GM23248 (cell line): ENCODE measurements at regions not wholly inside any gene's neighbourhood (a gene's known extent, or its start where the extent isn't known, plus 50 kb on each side); places are given as distances from the start of the nearest gene placed in this dataset.

Experiments
- EZH2 ChIP-seq: fragments of 200-600 bp; sonication (generic); IDR thresholded peaks from 2 replicates; pipeline ENCODE4 v1.6.1; 2018; ENCODE audit warnings: antibody characterized with exemption, mild to moderate bottlenecking; ENCODE audit not compliant: insufficient read depth, poor library complexity, severe bottlenecking
- EZH2phosphoT487 ChIP-seq: fragments of 200-600 bp; sonication (generic); IDR thresholded peaks from 2 replicates; pipeline ENCODE4 v1.6.1; 2018; ENCODE audit warnings: antibody characterized with exemption, moderate library complexity, mild to moderate bottlenecking, low read depth; ENCODE audit not compliant: insufficient read depth

DNA sequence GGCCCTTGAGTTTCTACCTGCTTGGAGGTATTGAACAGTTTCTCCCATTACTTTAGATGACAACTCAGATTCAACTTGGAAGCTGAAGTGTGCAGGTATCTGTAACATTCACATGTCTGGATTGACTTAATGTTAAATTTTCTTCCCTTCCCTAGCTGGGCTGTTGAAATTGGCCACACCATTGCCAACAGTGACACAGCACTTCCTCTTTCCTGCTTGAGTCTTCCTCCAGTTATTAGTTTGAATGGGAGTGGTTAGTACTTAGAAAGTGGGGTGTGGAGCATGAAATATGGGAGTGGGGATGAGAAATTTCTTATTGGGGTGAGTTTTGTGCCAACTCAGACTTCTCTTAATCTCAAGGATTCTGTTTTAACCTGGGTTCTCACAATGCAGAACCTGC lies 454.9 kb downstream of the KCNJ2 start:
- no peak for TF ChIP-seq EZH2
- no peak for TF ChIP-seq EZH2phosphoT487
